Neural progenitor cell (in vitro differentiated cells): ENCODE measurements at regions not wholly inside any gene's neighbourhood (a gene's known extent, or its start where the extent isn't known, plus 50 kb on each side); places are given as distances from the start of the nearest gene placed in this dataset.

Source experiments
- EZH2 ChIP-seq: fragments of 200-600 bp; sonication (generic); IDR thresholded peaks from 2 replicates; pipeline ENCODE4 v1.6.1; 2017; ENCODE audit warnings: antibody characterized with exemption, mild to moderate bottlenecking, moderate library complexity
- EZH2phosphoT487 ChIP-seq: fragments of 200-600 bp; sonication (generic); IDR thresholded peaks from 2 replicates; pipeline ENCODE4 v1.6.1; 2017; ENCODE audit warnings: antibody characterized with exemption
- TF ChIP-seq, protein P1 (sequence below): fragments of 200-600 bp; sonication (generic); IDR thresholded peaks from 2 replicates; pipeline ENCODE4 v1.5.1; 2017; ENCODE audit warnings: antibody characterized with exemption, mild to moderate bottlenecking

DNA sequence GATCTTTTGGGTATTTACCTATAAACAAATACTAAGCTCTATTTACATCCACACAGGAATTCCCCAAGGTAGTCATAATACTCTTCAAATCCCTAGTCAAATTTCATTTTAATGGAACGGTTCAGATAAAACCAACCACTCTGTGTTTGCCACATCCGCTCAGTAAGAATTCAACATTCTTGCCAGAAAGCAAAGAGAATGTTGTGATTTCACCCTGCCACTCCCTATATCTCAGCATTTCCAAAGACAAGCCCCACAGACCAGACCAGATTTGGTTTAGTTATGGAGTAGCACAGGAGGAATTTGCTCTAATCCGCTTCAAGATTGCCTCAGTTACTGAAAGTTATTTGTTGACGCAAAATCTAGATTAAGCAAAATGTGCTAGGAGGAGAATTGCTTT lies 105.6 kb upstream of the SERP2 start:
- TF ChIP-seq, protein P1, sequence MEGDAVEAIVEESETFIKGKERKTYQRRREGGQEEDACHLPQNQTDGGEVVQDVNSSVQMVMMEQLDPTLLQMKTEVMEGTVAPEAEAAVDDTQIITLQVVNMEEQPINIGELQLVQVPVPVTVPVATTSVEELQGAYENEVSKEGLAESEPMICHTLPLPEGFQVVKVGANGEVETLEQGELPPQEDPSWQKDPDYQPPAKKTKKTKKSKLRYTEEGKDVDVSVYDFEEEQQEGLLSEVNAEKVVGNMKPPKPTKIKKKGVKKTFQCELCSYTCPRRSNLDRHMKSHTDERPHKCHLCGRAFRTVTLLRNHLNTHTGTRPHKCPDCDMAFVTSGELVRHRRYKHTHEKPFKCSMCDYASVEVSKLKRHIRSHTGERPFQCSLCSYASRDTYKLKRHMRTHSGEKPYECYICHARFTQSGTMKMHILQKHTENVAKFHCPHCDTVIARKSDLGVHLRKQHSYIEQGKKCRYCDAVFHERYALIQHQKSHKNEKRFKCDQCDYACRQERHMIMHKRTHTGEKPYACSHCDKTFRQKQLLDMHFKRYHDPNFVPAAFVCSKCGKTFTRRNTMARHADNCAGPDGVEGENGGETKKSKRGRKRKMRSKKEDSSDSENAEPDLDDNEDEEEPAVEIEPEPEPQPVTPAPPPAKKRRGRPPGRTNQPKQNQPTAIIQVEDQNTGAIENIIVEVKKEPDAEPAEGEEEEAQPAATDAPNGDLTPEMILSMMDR, result no peak
- TF ChIP-seq EZH2, result no peak
- no peak for TF ChIP-seq EZH2phosphoT487
